ENCODE measurements at regions not wholly inside any gene's neighbourhood (a gene's known extent, or its start where the extent isn't known, plus 50 kb on each side); places are given as distances from the start of the nearest gene placed in this dataset.
"Not testable (repeated sequence)": the region's sequence is repeated elsewhere in the genome, so short reads cannot be mapped to it uniquely, and the experiment has no call there.

DNA sequence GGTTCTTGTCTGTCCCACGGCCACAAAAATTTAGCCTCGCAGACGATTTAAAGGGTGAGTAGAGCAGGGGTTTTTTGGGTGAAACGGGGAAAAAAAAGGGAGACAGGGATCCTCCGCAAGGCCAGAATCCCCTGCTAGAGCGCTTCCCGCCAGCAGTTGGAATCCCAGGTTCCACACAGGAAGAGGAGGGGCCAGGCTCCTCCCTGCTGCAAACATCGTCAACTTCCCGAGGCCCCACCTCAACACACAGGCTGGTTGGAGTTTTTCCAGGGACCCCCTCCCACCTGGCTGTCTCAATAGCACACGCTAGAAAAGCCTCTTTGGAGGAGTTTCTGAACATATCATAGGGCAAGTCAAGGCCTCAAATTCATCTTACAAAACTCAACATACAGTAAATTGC is 112.7 kb downstream of the MTERF1 start:
- DNase-seq, result no peak

DNA sequence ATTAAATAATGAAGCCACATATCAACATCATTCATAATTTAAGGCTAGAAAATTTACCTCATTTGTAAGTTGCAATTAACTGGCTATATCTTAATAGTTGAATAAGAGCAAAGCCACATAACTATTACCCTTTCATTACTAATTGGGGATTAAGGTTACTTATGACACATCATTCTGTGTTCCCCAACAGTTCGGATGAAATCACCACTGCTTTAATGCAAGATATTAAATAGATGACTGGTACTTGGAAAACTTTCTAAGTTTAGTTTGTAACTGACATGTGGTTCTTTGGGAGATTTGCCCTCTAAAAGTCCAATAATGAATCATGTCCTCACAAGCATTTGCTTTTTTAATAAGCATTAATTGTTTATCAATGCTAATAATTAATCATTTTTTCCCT is 109.1 kb downstream of the MTERF1 start:
- no peak for DNase-seq

DNA sequence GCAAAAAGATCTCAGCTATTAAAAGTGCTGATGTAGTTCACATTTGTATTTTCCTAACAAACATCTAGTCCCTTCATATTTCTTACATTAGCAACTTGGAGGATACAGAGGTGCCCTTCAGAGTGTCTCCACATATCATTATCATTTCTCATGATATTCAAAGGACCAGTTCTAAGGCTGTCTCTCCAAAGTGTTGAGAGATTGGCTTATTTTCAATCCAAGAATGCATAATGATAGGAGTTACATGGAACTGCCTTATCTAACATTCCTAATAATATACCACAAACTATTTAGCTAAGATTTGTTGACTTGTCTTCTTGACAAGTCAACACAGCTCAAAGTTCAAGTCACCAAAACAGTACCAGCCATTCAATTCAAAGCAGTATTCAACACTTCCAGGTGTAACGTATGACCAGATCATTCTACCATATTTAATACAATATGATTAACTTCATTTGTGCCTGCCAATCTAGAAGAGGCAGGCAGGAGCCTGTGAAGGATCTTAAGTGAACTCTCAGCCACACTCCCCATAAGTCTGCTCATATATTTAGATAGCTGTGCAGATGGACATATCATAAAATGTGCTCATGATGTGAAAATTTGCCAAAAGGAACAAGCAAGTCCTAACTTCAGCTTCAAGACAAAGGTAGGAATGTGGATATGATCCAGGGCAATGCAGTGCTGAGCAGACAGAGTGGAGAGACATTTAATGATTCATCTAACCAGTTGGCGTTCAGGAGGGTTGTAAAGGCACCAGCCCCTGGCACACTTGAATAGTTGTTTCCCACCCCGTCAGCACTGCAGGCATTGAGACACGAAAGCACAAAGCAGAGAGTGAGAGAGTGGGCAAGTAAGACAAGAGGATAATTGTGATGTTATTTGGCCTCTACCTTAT is 108.3 kb downstream of the MTERF1 start:
- DNase-seq, result peak; percentile 26 to 61 (median 26)

DNA sequence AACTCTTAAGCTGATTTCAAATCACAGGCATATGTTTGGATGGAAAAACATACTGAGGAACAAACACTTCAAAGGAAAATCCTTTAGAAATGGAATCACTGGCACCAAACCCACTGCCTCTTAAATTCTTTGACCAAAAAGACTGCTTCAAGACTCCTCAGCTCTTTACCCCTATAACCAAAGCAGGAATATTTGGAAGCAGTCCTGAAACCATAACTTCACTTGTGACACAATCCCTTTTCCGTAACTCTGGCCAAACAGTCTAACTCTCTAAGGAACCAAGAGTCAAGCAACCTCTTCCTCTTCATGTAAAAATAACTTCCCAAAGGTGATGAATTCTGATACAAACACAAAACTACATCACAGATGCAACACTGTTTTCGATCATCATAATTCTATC is 104.3 kb downstream of the MTERF1 start:
- DNase-seq, result peak in 2 of 3 donors; percentile 13 to 54

DNA sequence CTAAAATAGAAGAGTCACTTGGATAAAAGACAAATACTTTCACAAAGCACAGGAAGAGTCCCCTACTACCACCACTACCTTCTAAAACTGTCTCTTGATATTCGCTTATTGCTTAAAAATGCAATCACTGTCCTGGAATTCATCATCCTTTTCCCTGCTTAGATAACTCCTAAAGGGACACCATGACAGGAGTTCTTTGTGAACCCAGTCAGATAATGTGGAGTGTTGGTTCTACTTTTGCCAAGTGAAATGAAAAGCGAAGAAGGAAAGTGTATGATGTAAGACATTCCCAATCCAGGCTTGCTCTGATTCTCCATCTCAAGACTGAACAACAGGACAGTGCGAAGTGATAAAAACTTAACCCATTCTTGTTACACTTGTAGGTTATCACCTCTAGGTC is 103.0 kb downstream of the MTERF1 start:
- DNase-seq, result no peak

DNA sequence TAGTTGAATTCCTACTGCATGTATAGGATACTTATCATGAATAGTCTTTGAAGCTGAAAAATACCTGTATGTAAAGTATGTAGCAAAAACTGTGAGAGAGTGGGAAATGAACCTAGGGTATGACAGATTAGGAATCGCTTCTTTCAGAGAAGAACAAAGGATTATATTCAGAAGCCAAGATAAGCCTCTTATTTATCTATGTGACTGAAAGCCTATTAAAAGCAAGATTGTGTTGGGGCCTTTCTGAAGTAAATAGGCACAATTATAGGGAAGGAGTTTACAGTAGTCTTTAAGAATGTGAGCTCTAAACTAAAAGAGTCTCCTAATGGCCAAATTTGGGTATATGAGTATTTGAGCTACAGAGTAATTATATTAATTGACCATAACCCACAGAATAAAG is 102.1 kb downstream of the MTERF1 start:
- no peak for DNase-seq

DNA sequence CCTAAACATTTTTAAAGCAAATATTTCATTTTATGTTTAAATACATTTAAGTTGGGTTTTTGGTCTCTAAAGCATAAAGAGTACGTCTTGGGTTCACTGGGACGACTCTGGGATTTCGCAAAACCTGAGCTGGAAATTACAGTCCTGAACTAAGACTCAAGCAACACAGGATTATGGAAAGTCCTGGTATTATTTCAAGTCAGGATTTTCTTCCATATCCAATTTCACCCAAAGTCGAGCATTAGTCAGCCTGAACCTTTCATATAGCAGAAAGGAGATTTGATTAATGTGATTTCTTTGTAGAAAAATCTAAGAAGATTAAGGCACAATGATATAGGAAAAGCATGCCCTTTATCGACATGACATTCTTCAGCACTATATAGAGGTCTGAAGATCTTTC is 100.0 kb downstream of the MTERF1 start:
- no peak for DNase-seq

DNA sequence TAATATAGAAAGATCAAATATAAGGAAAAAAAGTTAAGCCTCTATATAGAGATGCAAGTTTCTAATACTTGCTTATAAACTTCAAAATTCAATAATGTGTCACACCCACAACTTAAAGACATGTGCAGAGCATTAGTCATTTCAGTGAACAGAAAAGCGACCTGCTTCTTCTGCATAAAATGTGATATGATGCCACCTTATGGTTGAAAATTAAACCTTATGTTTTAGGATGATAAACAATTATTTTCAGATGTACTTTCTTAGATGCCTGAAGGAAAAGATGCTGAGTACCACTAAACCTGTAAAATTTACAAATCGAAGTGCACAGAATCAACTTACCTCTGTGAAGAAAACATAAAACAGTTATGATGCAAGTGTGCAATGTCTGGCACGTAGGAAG is 96.0 kb downstream of the MTERF1 start:
- DNase-seq, result peak; percentile 35 to 63 (median 43)

DNA sequence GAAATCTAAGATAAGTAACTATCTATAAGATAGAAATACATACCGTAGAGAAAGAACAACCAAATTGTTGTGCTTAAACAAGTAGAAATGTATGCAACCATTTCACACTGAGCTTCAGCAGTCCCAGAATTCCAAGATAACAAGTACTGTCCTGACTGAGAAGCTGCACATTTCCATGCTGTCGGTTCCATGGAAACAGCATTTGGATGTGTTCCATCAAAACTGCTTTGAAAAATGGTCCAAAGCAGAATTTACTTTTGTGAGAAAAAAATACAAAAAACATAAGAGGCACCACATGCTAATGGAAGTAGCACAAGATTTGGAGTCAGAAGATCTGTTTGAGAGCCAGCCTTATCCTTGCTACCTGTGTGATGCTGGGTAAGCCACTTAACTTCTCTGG is 92.6 kb downstream of the MTERF1 start:
- DNase-seq, result peak in 1 of 3 donors; percentile 38

DNA sequence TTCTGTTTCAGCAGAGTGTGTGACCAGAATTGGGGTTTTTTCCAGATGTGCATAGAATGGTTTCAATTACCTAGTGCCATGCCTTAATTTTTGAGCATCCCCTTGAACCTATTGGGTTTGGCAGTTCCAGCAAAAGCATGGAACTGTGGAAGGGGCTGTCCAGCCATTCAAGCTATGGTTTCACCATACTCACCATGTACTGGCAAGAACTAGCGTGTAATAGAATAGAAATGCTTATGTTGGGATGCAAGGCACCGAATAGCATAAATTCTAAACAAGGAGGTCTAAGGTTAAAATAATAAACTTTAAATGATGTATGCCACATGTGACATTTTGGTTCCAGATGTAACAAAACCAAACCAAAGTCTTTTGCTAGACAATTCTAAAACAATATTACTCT is 91.4 kb downstream of the MTERF1 start:
- no peak for DNase-seq

DNA sequence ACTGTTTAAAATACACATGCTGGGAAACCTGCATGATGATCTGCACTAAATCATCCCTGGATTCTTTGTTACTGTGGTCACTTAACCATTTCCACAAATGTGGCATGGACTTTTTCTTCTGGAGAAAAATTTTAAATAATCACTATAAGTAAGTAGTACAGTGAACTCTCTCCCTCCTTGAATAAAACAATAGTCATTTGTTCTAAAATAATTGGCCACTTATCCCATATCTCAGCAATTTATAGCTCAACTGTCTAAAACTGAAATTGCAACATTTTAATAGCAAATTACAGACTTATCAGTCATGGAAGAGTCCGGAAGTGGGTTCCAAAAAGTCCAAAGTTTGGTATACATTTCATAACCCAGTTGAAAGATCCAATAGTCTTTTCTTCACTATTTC is 90.9 kb downstream of the MTERF1 start:
- DNase-seq, result no peak

DNA sequence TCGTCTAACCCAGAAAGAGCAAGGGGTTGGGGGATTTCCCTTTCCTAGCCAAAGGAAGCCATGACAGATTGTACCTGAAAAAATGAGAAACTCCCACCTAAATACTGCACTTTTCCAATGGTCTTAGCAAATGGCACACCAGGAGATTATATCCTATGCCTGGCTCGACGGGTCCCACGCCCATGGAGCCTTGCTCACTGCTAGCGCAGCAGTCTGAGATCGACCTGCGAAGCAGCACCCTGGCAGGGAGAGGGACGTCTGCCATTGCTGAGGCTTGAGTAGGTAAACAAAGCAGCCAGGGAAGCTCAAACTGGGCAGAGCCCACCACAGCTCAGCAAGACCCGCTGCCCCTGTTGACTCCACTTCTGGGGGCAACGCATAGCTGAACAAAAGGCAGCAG is 89.9 kb downstream of the MTERF1 start:
- DNase-seq, result not testable (repeated sequence)

DNA sequence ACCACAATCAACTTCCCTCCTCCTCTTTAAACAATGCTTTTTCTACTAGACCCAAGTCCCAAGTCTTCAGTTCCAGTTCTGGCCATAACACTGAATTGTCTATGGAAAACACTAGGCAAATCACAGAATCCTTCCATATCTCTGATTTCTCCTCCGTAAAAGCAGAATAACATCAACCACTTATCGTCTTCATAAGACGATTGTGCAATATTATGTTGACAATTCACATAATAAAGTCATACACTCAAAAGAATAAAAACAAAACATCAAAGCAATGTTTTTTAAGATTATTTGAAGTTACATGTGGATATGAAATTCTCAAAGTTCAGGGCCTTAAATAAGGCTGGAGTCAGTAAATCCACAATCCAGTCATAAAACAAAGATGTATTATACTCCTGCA is 84.4 kb downstream of the MTERF1 start:
- DNase-seq, result no peak

DNA sequence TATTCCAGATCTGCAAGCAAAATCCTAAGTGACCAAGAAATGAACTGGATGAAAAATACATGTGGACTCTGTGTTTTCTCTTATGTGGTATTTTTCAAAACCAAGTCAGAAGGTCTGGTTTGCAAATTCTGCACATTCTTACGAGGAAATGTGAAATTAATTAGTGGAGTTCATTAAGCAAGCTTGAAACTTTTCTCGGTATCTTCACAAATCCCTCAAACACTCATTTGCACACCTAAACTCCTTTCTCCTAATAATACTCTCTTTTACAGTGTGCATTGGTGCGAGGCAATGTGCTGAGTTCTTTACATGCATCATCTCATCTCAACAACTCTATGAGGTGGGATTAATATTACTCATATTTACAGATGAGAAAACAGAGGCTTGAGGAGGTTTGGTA is 82.1 kb downstream of the MTERF1 start:
- no peak for DNase-seq

DNA sequence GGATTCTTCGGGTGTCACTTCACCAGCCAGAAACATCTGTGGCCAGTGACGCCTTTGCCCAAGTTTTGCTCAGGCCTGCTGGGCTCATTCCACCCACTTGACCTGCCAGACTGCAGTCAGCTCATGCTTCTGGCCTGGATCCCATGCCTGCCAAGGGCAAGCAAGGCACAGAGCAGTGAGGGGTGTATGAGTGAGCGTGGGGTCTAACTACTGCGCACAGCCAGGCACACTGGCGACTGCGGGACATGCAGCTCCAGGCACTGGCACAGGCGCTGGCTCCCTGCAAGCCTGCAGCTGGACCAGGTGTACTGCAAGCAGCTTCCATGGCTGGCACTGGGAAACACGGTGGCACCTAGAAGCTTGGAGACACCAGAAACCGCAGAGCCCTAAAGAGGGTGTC is 80.1 kb downstream of the MTERF1 start:
- no peak for DNase-seq

DNA sequence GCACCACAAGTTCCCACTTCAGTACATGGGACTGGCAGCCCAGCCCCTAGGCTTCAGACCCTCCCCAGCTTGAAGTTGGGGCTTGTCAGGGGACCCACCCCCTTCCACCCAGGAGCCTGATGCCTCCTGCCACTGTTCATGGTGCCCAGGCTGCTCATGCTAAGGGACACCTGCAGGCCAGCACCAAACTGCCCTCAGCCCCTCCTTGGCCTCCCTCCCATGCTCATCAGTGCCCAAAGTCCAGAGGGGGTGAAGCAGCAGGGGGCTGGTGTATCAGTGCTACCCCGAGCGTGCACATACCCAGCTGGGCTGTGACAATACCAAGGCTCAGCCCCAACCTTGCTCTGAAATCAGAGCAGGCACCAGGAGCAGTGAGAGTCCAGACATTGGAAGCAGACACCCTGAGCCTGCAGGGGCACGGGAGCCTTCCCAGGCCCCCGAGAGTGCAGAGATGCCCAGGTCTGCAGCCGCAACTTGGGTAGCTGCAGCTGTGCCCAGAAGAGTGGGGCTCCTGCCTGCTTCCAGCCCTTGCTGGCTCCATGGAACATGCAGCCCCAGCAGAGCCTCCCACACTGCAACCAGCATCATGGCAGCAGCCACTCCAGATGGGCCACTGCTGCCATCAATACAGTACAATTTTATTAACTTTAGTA is 79.0 kb downstream of the MTERF1 start:
- no peak for DNase-seq

DNA sequence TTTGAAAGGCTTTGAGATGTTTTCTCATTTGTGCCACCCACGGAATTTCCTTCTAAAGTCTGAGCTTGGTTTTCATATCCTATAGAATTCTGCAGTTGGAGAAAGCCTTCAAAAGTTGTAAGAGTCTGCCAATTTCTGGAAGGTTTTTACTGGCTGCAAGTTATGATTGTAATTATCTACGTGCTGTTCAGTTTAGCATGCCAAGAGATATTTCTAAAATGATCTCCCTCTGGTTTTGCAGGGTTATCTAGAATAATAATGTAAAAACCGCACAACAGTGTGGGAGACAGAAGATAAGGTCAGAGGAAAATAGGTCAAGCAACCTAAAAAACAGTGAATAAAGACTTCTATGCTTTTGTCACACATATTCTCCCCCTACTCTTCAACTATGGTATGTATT is 69.3 kb downstream of the MTERF1 start:
- DNase-seq, result peak in 1 of 3 donors; percentile 34

DNA sequence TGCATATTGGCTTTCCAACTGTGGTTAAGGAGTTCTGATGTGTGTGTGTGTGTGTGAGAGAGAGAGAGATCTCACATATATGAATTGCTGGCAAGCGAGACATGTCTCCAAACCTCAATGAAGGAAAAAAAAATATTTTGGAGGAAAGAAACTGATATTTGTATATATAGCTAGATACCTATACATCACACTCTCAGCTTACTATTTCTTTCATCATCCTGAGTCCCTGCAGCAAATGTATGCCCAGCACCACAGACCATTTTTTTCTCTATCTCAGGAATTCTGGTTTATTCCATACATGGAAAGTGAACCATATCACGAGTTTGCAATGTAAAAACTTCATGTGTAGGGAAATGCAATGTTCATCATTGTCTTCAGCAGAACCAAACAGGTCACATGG is 68.9 kb downstream of the MTERF1 start:
- DNase-seq, result no peak

DNA sequence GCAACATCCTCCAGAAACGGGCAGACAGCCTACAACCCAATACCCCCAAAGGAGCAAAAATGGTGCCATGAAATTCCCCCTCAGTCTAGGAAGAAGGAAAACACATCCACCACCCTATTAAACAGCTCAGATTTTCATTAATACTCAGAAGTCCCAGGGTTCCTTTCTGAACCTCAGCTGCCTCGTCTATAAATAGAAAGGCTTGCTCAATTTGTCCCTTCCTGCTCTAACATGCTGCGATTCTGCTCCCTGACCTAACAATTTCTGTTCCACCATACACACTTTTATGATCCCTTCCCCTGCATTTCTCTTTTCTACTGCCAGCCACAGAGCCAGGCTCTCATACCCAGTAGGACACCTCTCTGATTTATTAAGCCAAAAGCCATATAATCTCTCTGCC is 68.1 kb downstream of the MTERF1 start:
- DNase-seq, result no peak

DNA sequence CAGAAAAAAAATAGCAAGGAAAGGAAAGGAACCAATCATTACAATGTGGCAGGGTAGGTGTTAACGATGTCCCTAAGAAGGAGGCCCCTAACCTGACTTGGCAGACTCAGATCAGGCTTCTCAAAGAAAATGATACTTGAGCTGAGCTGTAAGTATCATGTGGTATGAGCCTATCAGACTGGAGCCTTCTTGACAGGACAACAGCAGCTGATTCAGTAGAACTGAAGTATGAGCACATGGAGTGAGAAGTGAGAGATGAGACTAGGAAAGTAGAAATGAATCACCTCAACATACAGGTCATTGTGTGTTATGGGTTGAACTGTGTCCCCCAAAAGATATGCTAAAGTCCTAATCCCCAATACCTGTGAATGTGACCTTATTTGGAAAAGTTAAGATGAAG is 66.3 kb downstream of the MTERF1 start:
- DNase-seq, result peak in 1 of 3 donors; percentile 20

Data from muscle of back (tissue), 3 donors.